Ectodermal cell (in vitro differentiated cells): ENCODE measurements at regions not wholly inside any gene's neighbourhood (a gene's known extent, or its start where the extent isn't known, plus 50 kb on each side); places are given as distances from the start of the nearest gene placed in this dataset.

Experiments
- H3K27ac ChIP-seq: 2 replicates; pipeline ENCODE4 v1.7.0; 2013; ENCODE audit warnings: mild to moderate bottlenecking, low read depth, low read length; ENCODE audit not compliant: insufficient read depth, poor library complexity, severe bottlenecking
- H3K27me3 ChIP-seq: 2 replicates; pipeline ENCODE4 v1.7.0; 2013; ENCODE audit warnings: mild to moderate bottlenecking, low read length; ENCODE audit not compliant: insufficient read depth, control insufficient read depth, poor library complexity, severe bottlenecking
- H3K36me3 ChIP-seq: one replicate; pipeline ENCODE4 v1.7.0; 2013; ENCODE audit warnings: low read length; ENCODE audit not compliant: control insufficient read depth, insufficient read depth
- H3K4me1 ChIP-seq: one replicate; pipeline ENCODE4 v1.7.0; 2013; ENCODE audit warnings: low read length; ENCODE audit not compliant: control insufficient read depth, insufficient read depth
- H3K4me3 ChIP-seq: 2 replicates; pipeline ENCODE4 v1.7.0; 2013; ENCODE audit warnings: low read depth, low read length, control low read depth; ENCODE audit not compliant: insufficient read depth
- H3K9me3 ChIP-seq: 2 replicates; pipeline ENCODE4 v1.7.0; 2013; ENCODE audit warnings: mild to moderate bottlenecking, low read length, moderate library complexity; ENCODE audit not compliant: control insufficient read depth
- WGBS, 2 experiments: methylation state at CpG; one replicate each; pipeline ENCODE4 v1.1.7; 2013; ENCODE audit warnings: missing lambda C conversion rate in 2 of 2; 5-methylcytosine and 5-hydroxymethylcytosine counted together

- Histone ChIP-seq H3K4me1 (peaks cover 34% of the 10 kb centered on the region), H3K27ac (no peak overlapping the region), H3K27me3 (no peaks in the 10 kb centered on the region), H3K9me3 (no peaks in the 10 kb centered on the region), H3K4me3 (no peak overlapping the region), H3K36me3 (no peaks in the 10 kb centered on the region)
- WGBS, 2 experiments = 95 to 100% methylated on average over 3 of the region's 3 CpGs
Measured at GRCh38 chr5:87850843-87851242, 417.8 kb downstream of the TMEM161B start.

- no peaks in the 10 kb centered on the region for H3K9me3 ChIP-seq
- H3K27me3 ChIP-seq = no peaks in the 10 kb centered on the region
- WGBS, 2 experiments = 19 to 27% methylated on average over 2 of the region's 2 CpGs
- H3K4me1 ChIP-seq = peaks cover 43% of the 10 kb centered on the region
- peak overlapping the region; percentile 61 for H3K27ac ChIP-seq
- no peak overlapping the region for H3K4me3 ChIP-seq
- H3K36me3 ChIP-seq = no peaks in the 10 kb centered on the region
Measured at GRCh38 chr5:87845734-87846133, 422.9 kb downstream of the TMEM161B start.

GRCh38 chr5:87844866-87845265 lies 423.8 kb downstream of the TMEM161B start:
- Histone ChIP-seq H3K36me3 (no peaks in the 10 kb centered on the region), H3K27ac (no peak overlapping the region), H3K27me3 (no peaks in the 10 kb centered on the region), H3K4me1 (peaks cover 39% of the 10 kb centered on the region), H3K4me3 (no peak overlapping the region), H3K9me3 (no peaks in the 10 kb centered on the region)
- 91 to 93% methylated on average over 4 of the region's 4 CpGs for WGBS, 2 experiments

GRCh38 chr5:87844449-87844848 lies 424.2 kb downstream of the TMEM161B start:
- no peak overlapping the region for H3K27ac ChIP-seq
- no peaks in the 10 kb centered on the region for H3K27me3 ChIP-seq
- 94 to 98% methylated on average over 1 of the region's 1 CpG for WGBS, 2 experiments
- no peaks in the 10 kb centered on the region for H3K9me3 ChIP-seq
- H3K4me3 ChIP-seq = no peak overlapping the region
- peaks cover 35% of the 10 kb centered on the region for H3K4me1 ChIP-seq
- H3K36me3 ChIP-seq = no peaks in the 10 kb centered on the region

- no peaks in the 10 kb centered on the region for H3K9me3 ChIP-seq
- H3K27ac ChIP-seq = no peak overlapping the region
- 89 to 100% methylated on average over 1 of the region's 1 CpG for WGBS, 2 experiments
- H3K4me1 ChIP-seq = no peaks in the 10 kb centered on the region
- no peaks in the 10 kb centered on the region for H3K36me3 ChIP-seq
- no peak overlapping the region for H3K4me3 ChIP-seq
- no peaks in the 10 kb centered on the region for H3K27me3 ChIP-seq
Measured at GRCh38 chr5:87836696-87837095, 424.0 kb upstream of the CCNH start.

DNA sequence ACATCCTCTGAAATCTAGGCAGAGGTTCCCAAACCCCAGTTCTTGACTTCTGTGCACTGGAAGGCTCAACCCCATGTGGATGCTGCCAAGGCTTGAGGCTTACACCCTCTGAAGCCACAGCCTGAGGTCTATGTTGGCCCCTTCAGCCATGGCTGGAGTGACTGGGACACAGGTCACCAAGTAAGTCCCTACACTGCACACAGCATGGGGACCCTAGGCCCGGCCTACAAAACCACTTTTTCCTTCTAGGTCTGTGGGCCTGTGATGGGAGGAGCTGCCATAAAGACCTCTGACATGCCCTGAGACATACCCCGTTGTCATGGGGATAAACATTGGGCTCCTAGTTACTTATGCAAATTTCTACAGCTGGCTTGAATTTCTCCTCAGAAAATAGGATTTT lies 418.8 kb upstream of the CCNH start:
- Histone ChIP-seq H3K36me3 (no peaks in the 10 kb centered on the region), H3K9me3 (no peaks in the 10 kb centered on the region), H3K4me3 (no peak overlapping the region), H3K4me1 (no peaks in the 10 kb centered on the region), H3K27ac (no peak overlapping the region), H3K27me3 (no peaks in the 10 kb centered on the region)
- WGBS, 2 experiments = 88 to 90% methylated on average over 2 of the region's 2 CpGs

DNA sequence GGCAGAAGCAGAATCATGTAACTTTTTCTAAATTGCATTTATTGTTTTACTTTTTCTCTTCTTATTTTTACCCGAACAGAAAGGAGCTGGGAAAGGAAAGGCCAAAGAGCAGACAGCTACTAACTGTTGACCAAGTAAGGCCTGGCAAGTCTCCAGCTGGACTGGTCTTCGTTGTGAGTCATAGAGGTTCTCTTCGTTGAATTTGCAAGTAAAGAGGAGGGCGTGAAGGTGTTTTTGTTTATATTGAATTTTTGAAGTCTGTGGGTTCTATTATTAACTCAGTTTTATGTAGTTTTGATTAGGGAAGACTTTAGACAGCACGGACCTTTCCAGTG lies 416.5 kb upstream of the CCNH start:
- WGBS, 2 experiments = 86 to 93% methylated on average over 5 of the region's 5 CpGs
- Histone ChIP-seq H3K27ac (no peak overlapping the region), H3K9me3 (no peaks in the 10 kb centered on the region), H3K4me1 (no peaks in the 10 kb centered on the region), H3K36me3 (no peaks in the 10 kb centered on the region), H3K27me3 (no peaks in the 10 kb centered on the region), H3K4me3 (no peak overlapping the region)

- H3K36me3 ChIP-seq = no peaks in the 10 kb centered on the region
- H3K27me3 ChIP-seq = no peaks in the 10 kb centered on the region
- no peak overlapping the region for H3K27ac ChIP-seq
- 94 to 100% methylated on average over 2 of the region's 2 CpGs for whole genome bisulfite sequencing, 2 experiments
- no peaks in the 10 kb centered on the region for H3K9me3 ChIP-seq
- no peak overlapping the region for H3K4me3 ChIP-seq
- no peaks in the 10 kb centered on the region for H3K4me1 ChIP-seq
Measured at GRCh38 chr5:87828545-87829216, 416.0 kb upstream of the CCNH start.

DNA sequence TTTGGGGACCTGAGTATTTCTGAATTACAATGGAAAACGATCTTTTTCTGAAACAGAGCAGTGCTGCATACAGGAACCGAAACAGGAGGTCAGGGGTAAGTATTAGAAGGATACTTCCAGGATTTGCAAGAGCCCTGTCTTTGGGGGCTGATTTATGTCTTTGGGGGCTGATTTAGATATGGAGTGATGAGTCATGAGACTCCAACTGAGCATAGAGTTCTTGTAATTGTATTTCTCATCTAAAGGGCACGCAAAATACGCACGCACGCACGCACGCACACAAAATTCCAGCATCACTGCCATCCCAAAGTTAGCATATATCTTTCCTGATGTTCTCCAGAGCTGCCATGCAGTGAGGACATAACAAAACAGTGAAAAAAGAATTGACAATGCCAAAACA lies 414.8 kb upstream of the CCNH start:
- no peaks in the 10 kb centered on the region for H3K36me3 ChIP-seq
- no peak overlapping the region for H3K4me3 ChIP-seq
- 95% methylated on average over 8 of the region's 8 CpGs for WGBS, 2 experiments
- no peaks in the 10 kb centered on the region for H3K9me3 ChIP-seq
- H3K4me1 ChIP-seq = no peaks in the 10 kb centered on the region
- no peaks in the 10 kb centered on the region for H3K27me3 ChIP-seq
- H3K27ac ChIP-seq = no peak overlapping the region

- no peaks in the 10 kb centered on the region for H3K36me3 ChIP-seq
- no peaks in the 10 kb centered on the region for H3K9me3 ChIP-seq
- H3K27ac ChIP-seq = no peak overlapping the region
- H3K27me3 ChIP-seq = no peaks in the 10 kb centered on the region
- no peaks in the 10 kb centered on the region for H3K4me1 ChIP-seq
- no peak overlapping the region for H3K4me3 ChIP-seq
- 87 to 93% methylated on average over 3 of the region's 3 CpGs for WGBS, 2 experiments
Measured at GRCh38 chr5:87826507-87826906, 413.8 kb upstream of the CCNH start.

- no peaks in the 10 kb centered on the region for H3K27me3 ChIP-seq
- H3K4me3 ChIP-seq = no peak overlapping the region
- H3K4me1 ChIP-seq = no peaks in the 10 kb centered on the region
- no peak overlapping the region for H3K27ac ChIP-seq
- H3K9me3 ChIP-seq = no peaks in the 10 kb centered on the region
- WGBS, 2 experiments = 89 to 100% methylated on average over 1 of the region's 1 CpG
- no peaks in the 10 kb centered on the region for H3K36me3 ChIP-seq
Measured at GRCh38 chr5:87825583-87825982, 412.9 kb upstream of the CCNH start.
